HepG2 (cell line): ENCODE measurements at regions not wholly inside any gene's neighbourhood (a gene's known extent, or its start where the extent isn't known, plus 50 kb on each side); places are given as distances from the start of the nearest gene placed in this dataset.

Experiments used
- ATAC-seq: fragments of 200-7000 bp; cut with Tn5 transposase; 3 replicates; pipeline ENCODE4 v1.9.1; 2020; ENCODE audit warnings: mild to moderate bottlenecking, moderate library complexity
- BruUV-seq: library from RNA; stranded (reverse); fragments of 400-500 nt; replicated peaks from 2 replicates; lab custom pipeline; 2021; lab: Mats Ljungman, UMichigan
- CTCF ChIA-PET: fragments of 300-600 bp; formaldehyde crosslinking; extraction: SDS; loops from one replicate; lab custom pipeline; 2021; ENCODE audit warnings: low total read pairs, inconsistent platforms, low intra/inter-chr PET ratio; lab: Yijun Ruan, JAX
- POLR2A ChIA-PET: fragments of 350-600 bp; sonication (Branson Sonifier 250); formaldehyde crosslinking; loops from one replicate; lab custom pipeline; 2020; ENCODE audit warnings: antibody characterized with exemption, inconsistent platforms; lab: Yijun Ruan, JAX
- DNase-seq: peaks from one replicate; pipeline ENCODE4 v3.0.0-alpha.2; 2015; ENCODE audit warnings: low spot score
- FAIRE-seq: peaks from 3 replicates; lab custom pipeline; 2011; peaks lifted over from hg19 to GRCh38; lab: Jason Lieb, UNC
- H2AFZ ChIP-seq: one replicate; pipeline ENCODE4 v1.6.1; 2011; ENCODE audit warnings: low read length, inconsistent platforms
- H3K27ac ChIP-seq: fragments of 300-600 bp; 3 replicates; pipeline ENCODE4 v1.8.0; 2011; ENCODE audit warnings: mixed run types, mild to moderate bottlenecking, mixed read lengths, low read length, inconsistent platforms; ENCODE audit not compliant: insufficient read depth; ENCODE audit errors: extremely low read length
- H3K27me3 ChIP-seq, 2 experiments: fragments of 200-600 bp in 1 of 2; 2 replicates in 1 of 2; 3 replicates in 1 of 2; pipeline versions ENCODE4 v1.6.0 to v1.8.0; 2011; ENCODE audit warnings: low read length in 2 of 2, mild to moderate bottlenecking in 2 of 2, moderate library complexity in 2 of 2, inconsistent platforms in 1 of 2; ENCODE audit not compliant: insufficient read depth in 2 of 2, control insufficient read depth in 1 of 2
- H3K36me3 ChIP-seq, 2 experiments: fragments of 200-600 bp in 1 of 2; replicated peaks in 1 of 2; 2 replicates in 1 of 2; 3 replicates in 1 of 2; pipeline versions ENCODE4 v1.5.1 to v1.8.0; 2011; ENCODE audit warnings: low read length in 2 of 2, inconsistent platforms in 1 of 2; ENCODE audit not compliant: insufficient read depth in 2 of 2, control insufficient read depth in 1 of 2
- H3K4me1 ChIP-seq: 2 replicates; pipeline ENCODE4 v1.5.1; 2012; ENCODE audit warnings: low read length, inconsistent platforms; ENCODE audit not compliant: insufficient read depth
- H3K4me2 ChIP-seq: 2 replicates; pipeline ENCODE4 v1.6.0; 2011; ENCODE audit warnings: low read depth, low read length, inconsistent platforms
- H3K4me3 ChIP-seq, 3 experiments: fragments of 200-600 bp in 1 of 3; sonication (generic), shearing (Covaris generic) in 1 of 3; replicated peaks in 1 of 3; 2 replicates each; pipeline ENCODE4 v1.5.1; 2011 to 2016; ENCODE audit warnings: low read length in 3 of 3, inconsistent platforms in 2 of 3, low read depth in 2 of 3, mild to moderate bottlenecking in 2 of 3, control low read depth in 1 of 3, mixed read lengths in 1 of 3; ENCODE audit not compliant: insufficient read depth in 1 of 3
- H3K79me2 ChIP-seq: one replicate; pipeline ENCODE4 v1.6.1; 2011; ENCODE audit warnings: low read length, inconsistent platforms; ENCODE audit not compliant: insufficient read depth
- H3K9ac ChIP-seq: 2 replicates; pipeline ENCODE4 v1.6.0; 2011; ENCODE audit warnings: mild to moderate bottlenecking, low read depth, low read length, inconsistent platforms; ENCODE audit not compliant: insufficient read depth
- H3K9me3 ChIP-seq: 2 replicates; pipeline ENCODE4 v1.5.1; 2012; ENCODE audit warnings: mild to moderate bottlenecking, low read length
- H4K20me1 ChIP-seq: 2 replicates; pipeline ENCODE4 v1.6.0; 2011; ENCODE audit warnings: inconsistent platforms, mild to moderate bottlenecking, low read length, moderate library complexity; ENCODE audit not compliant: insufficient read depth
- FLYWCH1 ChIP-seq: sonication (generic); formaldehyde crosslinking; IDR thresholded peaks from 2 replicates; pipeline ENCODE4 v1.8.1; 2023; ENCODE audit warnings: mild to moderate bottlenecking, missing genetic modification reagents
- HDAC1 ChIP-seq: sonication (generic); formaldehyde crosslinking; IDR thresholded peaks from 2 replicates; pipeline ENCODE4 v1.5.1; 2020; ENCODE audit warnings: mild to moderate bottlenecking, missing genetic modification reagents
- HOXA7 ChIP-seq: sonication (generic); formaldehyde crosslinking; IDR thresholded peaks from 2 replicates; pipeline ENCODE4 v1.8.1; 2022; ENCODE audit warnings: mild to moderate bottlenecking, missing genetic modification reagents, moderate library complexity
- KDM5B ChIP-seq: sonication (generic); formaldehyde crosslinking; IDR thresholded peaks from 2 replicates; pipeline ENCODE4 v1.4.0; 2020; ENCODE audit warnings: missing genetic modification reagents, mild to moderate bottlenecking, borderline replicate concordance
- MAFF ChIP-seq: IDR thresholded peaks from 2 replicates; pipeline ENCODE4 v1.6.1; 2011; ENCODE audit warnings: low read depth, low read length, improper control_type of control experiment
- MAFK ChIP-seq, 2 experiments: IDR thresholded peaks in 1 of 2; conservative IDR thresholded peaks in 1 of 2; 2 replicates each; pipeline ENCODE4 v1.6.1; 2011; ENCODE audit warnings: improper control_type of control experiment in 2 of 2, low read length in 2 of 2
- MBNL3 ChIP-seq: fragments of 250-450 bp; sonication (Bioruptor Pico); conservative IDR thresholded peaks from 2 replicates; pipeline ENCODE4 v1.8.0; 2022; ENCODE audit warnings: mild to moderate bottlenecking, inconsistent platforms
- NR2C2 ChIP-seq: sonication (generic); formaldehyde crosslinking; IDR thresholded peaks from 2 replicates; pipeline ENCODE4 v1.4.0; 2020; ENCODE audit warnings: missing genetic modification reagents, mild to moderate bottlenecking, moderate library complexity, borderline replicate concordance
- SCMH1 ChIP-seq: sonication (generic); formaldehyde crosslinking; IDR thresholded peaks from 2 replicates; pipeline ENCODE4 v1.9.0; 2021; ENCODE audit warnings: missing genetic modification reagents, mild to moderate bottlenecking, borderline replicate concordance
- SETDB1 ChIP-seq: sonication (generic); formaldehyde crosslinking; IDR thresholded peaks from 2 replicates; pipeline ENCODE4 v1.5.1; 2020; ENCODE audit warnings: missing genetic modification reagents, mild to moderate bottlenecking, borderline replicate concordance
- SMYD3 ChIP-seq: sonication (generic); formaldehyde crosslinking; IDR thresholded peaks from 2 replicates; pipeline ENCODE4 v1.8.1; 2023; ENCODE audit warnings: mild to moderate bottlenecking, missing genetic modification reagents
- SNRNP70 ChIP-seq: fragments of 200-400 bp; formaldehyde crosslinking; IDR thresholded peaks from 2 replicates; pipeline ENCODE4 v1.6.1; 2017; ENCODE audit warnings: mild to moderate bottlenecking, low read depth, low read length, moderate library complexity
- SYNCRIP ChIP-seq: fragments of 200-400 bp; formaldehyde crosslinking; IDR thresholded peaks from 2 replicates; pipeline ENCODE4 v1.6.1; 2018; ENCODE audit warnings: mild to moderate bottlenecking, low read depth, low read length; ENCODE audit not compliant: insufficient read depth
- U2AF1 ChIP-seq: fragments of 200-400 bp; formaldehyde crosslinking; optimal IDR thresholded peaks from 2 replicates; pipeline ENCODE3; 2017; ENCODE audit warnings: mild to moderate bottlenecking, low read depth, low read length
- YEATS4 ChIP-seq: sonication (generic); formaldehyde crosslinking; IDR thresholded peaks from 2 replicates; pipeline ENCODE4 v1.4.0; 2020; ENCODE audit warnings: missing genetic modification reagents, borderline replicate concordance
- ZNF256 ChIP-seq: sonication (generic); formaldehyde crosslinking; conservative IDR thresholded peaks from 2 replicates; pipeline ENCODE4 v1.4.0; 2020; ENCODE audit warnings: missing genetic modification reagents
- ZNF501 ChIP-seq: sonication (generic); formaldehyde crosslinking; IDR thresholded peaks from 2 replicates; pipeline ENCODE4 v1.5.1; 2020; ENCODE audit warnings: mild to moderate bottlenecking, moderate library complexity, missing genetic modification reagents
- ZNF670 ChIP-seq: sonication (generic); formaldehyde crosslinking; IDR thresholded peaks from 2 replicates; pipeline ENCODE4 v1.8.0; 2022; ENCODE audit warnings: mild to moderate bottlenecking, missing genetic modification reagents, borderline replicate concordance
- WGBS: methylation state at CpG from one replicate; pipeline ENCODE4 v1.1.6; 2017; ENCODE audit warnings: low lambda C conversion rate; 5-methylcytosine and 5-hydroxymethylcytosine counted together
- in situ Hi-C: cut with HindIII; loops from 2 replicates; pipeline ENCODE4 v1.10.0; 2017; ENCODE audit warnings: low pct_unique_long_range_greater_than_20kb; ENCODE audit not compliant: extremely low pct_ligation_motif_present
- intact Hi-C: fragments of 100-400 bp; cut with micrococcal nuclease; formaldehyde crosslinking; loops from one replicate; pipeline ENCODE4 v1.10.0; 2022; ENCODE audit not compliant: unreplicated experiment

DNA sequence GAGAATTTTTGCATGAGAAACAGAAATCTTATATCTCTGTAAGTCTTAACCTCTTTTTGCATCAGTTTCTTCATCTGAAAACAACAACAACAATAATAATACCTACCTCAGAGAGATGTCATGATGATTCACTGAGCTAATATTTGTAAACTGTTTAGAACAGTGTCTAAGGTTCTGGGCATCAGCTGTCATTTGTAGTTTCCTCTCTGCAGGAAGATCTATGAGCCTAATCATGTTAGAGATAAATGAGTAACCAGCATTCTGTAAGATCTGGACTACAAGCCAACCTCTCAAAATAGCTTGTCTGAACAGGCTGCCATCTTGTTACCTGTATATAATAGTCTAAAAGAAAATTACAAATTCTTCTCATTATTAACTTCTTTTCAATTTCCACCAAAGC is 383.0 kb upstream of the RORA start (continued):
- TF ChIP-seq ZNF670 (CRISPR knock-in tag) (no peak), HOXA7 (CRISPR knock-in tag) (no peak)
- TF ChIP-seq, all 625 proteins: peak for 0

DNA sequence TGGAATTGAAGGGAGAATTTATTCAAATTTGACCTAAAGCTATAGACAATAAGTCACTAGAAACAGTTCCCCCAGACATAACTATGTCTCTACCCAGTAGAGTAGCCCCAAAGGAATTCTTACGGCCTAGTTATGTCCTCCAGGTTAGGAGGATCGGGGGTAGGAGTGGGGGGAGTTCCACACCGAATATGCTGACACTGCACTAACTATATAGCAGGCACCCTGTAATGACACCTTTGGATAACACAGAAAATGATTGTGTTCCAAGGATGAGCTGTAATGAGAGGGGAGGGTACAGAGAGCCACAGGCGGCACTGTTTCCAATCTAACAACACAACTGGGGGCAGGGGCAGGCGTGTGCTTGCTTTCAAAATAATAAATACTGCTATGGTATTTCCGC is 376.2 kb upstream of the RORA start:
- Histone ChIP-seq H3K4me2 (no peak overlapping the region), H3K9ac (no peak overlapping the region), H3K4me3 (no peak overlapping the region), H3K36me3 (no peaks in the 10 kb centered on the region), H2AFZ (no peak overlapping the region), H3K27me3 (no peaks in the 10 kb centered on the region), H3K4me1 (no peaks in the 10 kb centered on the region), H4K20me1 (no peaks in the 10 kb centered on the region), H3K79me2 (no peaks in the 10 kb centered on the region), H3K9me3 (no peaks in the 10 kb centered on the region), H3K27ac (no peak overlapping the region)
- in situ Hi-C loops, result no loop called here
- intact Hi-C loops, result no loop called here
- no TSS peak for BruUV-seq
- 21% methylated on average over 6 of the region's 6 CpGs for WGBS
- POLR2A ChIA-PET, result no interaction called here
- CTCF ChIA-PET, result no interaction called here
- no peak for DNase-seq
- TF ChIP-seq MAFF (peak; percentile 92), MAFK (conservative IDR thresholded peaks at IDR 0.05 in 1 of 2, IDR thresholded peaks at IDR 0.05 in 1 of 2; ENCODE audit: low read length in 2 of 2) (peak; percentile 87 to 95), SCMH1 (CRISPR knock-in tag) (no peak), YEATS4 (CRISPR knock-in tag) (no peak)
- ATAC-seq, result no peak
- FAIRE-seq, result no peak

DNA sequence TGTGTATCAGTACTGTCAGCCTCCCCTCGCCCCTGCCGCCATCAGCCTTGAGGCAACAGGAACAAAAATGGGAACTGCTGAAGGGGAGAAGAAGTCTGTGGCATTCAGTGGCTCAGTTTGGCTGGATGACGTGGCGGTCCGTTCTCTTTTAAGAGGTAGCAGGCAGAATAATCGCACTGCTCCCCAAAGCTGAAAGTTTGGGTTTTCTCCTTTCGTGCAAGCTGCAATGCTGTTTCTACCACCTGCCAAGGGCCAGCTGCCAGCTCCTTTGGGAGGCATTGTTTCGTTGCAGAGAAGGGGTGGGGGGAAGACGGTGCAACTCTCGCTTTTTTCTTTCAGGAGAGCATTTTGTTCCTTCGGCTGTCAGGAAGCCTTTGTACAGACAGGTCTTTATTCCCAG is 369.6 kb upstream of the RORA start:
- no peak overlapping the region for H2AFZ ChIP-seq
- BruUV-seq, result no TSS peak
- CTCF ChIA-PET, result no interaction called here
- TF ChIP-seq SNRNP70, result no peak
- TF ChIP-seq U2AF1, result no peak
- no peak for TF ChIP-seq ZNF256 (CRISPR knock-in tag)
- no peak for TF ChIP-seq KDM5B (CRISPR knock-in tag)
- no peak for TF ChIP-seq HDAC1
- no peak for TF ChIP-seq MBNL3
- no peak for TF ChIP-seq SMYD3
- no peak for TF ChIP-seq FLYWCH1 (CRISPR knock-in tag)
- TF ChIP-seq SETDB1 (CRISPR knock-in tag), result no peak
- no peak for TF ChIP-seq ZNF501 (CRISPR knock-in tag)
- TF ChIP-seq SYNCRIP, result no peak
- no peak for TF ChIP-seq NR2C2 (CRISPR knock-in tag)
- H3K4me2 ChIP-seq, result no peak overlapping the region
- H3K36me3 ChIP-seq, result no peaks in the 10 kb centered on the region
- H3K79me2 ChIP-seq, result no peaks in the 10 kb centered on the region
- no peaks in the 10 kb centered on the region for H3K9me3 ChIP-seq
- no peaks in the 10 kb centered on the region for H4K20me1 ChIP-seq
- no peaks in the 10 kb centered on the region for H3K27me3 ChIP-seq
- POLR2A ChIA-PET, result no interaction called here
- H3K27ac ChIP-seq, result no peak overlapping the region
- H3K4me1 ChIP-seq, result no peaks in the 10 kb centered on the region
- intact Hi-C loops (no loop called here), in situ Hi-C loops (no loop called here)
- no peak overlapping the region for H3K4me3 ChIP-seq
- no peak overlapping the region for H3K9ac ChIP-seq
- DNase-seq (no peak), ATAC-seq (no peak), FAIRE-seq (no peak)
- 29% methylated on average over 9 of the region's 11 CpGs for WGBS
